MM.1S (cell line): ENCODE measurements at regions not wholly inside any gene's neighbourhood (a gene's known extent, or its start where the extent isn't known, plus 50 kb on each side); places are given as distances from the start of the nearest gene placed in this dataset.

Experiments
- CTCF ChIP-seq: fragments of 300-600 bp; sonication (generic); IDR thresholded peaks from 2 replicates; pipeline ENCODE4 v1.5.1; 2016; ENCODE audit warnings: antibody characterized with exemption, low read length, mixed read lengths
- EZH2 ChIP-seq: fragments of 300-600 bp; sonication (generic); optimal IDR thresholded peaks from 2 replicates; pipeline ENCODE3; 2017; ENCODE audit warnings: low read depth, mild to moderate bottlenecking, antibody characterized with exemption, low read length, mixed read lengths
- EZH2phosphoT487 ChIP-seq: fragments of 300-600 bp; sonication (generic); IDR thresholded peaks from 2 replicates; pipeline ENCODE4 v1.6.1; 2018; ENCODE audit warnings: antibody characterized with exemption, low read length

GRCh38 chr12:29070309-29070708, 78.8 kb upstream of the FAR2 start:
- TF ChIP-seq EZH2phosphoT487 = no peak
- no peak for TF ChIP-seq CTCF
- no peak for TF ChIP-seq EZH2
